Epithelial cell of prostate (primary cell): ENCODE measurements at regions not wholly inside any gene's neighbourhood (a gene's known extent, or its start where the extent isn't known, plus 50 kb on each side); places are given as distances from the start of the nearest gene placed in this dataset.
"Not testable (repeated sequence)": the region's sequence is repeated elsewhere in the genome, so short reads cannot be mapped to it uniquely, and the experiment has no call there.

Source experiments
- DNase-seq: peaks from one replicate; pipeline ENCODE4 v3.0.0-alpha.2; 2011; ENCODE audit warnings: low read depth, low spot score
- H3K27ac ChIP-seq: fragments of 450-650 bp; 2 replicates; pipeline ENCODE4 v1.5.1; 2017; ENCODE audit warnings: mild to moderate bottlenecking

DNA sequence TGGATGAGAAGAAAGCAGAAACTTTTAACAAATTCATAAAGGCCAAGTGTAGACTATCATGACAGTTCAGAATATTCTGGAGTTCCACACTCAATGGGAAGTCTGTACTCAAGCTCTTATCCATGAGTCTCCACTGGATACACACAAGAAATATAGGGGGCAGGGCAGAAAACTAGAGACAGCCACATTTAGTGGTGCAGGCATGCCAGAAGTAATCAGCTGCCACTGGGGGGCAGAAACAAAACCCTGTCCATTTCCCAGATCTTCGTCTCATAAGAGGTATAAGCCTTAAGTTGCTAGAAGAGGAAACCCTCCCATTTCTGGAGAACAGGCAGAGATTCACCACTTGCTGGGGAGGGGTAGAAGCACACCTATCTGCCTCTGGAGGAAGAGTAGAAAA lies 166.8 kb upstream of the GALNT2 start:
- DNase-seq = no peak
- H3K27ac ChIP-seq = no peak overlapping the region

DNA sequence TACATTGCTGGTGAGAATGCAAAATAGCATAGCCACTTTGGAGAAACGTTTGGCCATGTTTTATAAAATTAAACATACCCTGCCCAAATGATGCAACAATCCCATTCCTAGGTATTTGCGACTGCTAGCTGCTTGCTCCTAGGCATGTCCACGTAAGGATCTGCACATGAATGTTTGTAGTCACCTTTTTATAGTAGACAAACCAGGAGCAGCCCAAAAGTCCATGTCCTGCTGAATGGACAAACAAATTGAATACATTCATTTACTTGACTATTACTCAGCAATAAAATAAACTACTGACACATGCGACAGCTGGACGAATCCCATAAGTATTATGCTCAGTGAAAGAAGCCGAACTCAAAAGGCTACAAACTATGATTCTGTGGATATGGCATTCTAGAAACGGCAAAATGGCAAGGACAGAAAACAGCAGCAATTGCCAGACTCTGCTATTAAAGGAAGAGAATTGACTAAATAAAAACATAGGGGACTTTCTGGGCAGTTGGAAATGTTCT lies 161.9 kb upstream of the GALNT2 start:
- H3K27ac ChIP-seq = no peak overlapping the region
- no peak for DNase-seq

DNA sequence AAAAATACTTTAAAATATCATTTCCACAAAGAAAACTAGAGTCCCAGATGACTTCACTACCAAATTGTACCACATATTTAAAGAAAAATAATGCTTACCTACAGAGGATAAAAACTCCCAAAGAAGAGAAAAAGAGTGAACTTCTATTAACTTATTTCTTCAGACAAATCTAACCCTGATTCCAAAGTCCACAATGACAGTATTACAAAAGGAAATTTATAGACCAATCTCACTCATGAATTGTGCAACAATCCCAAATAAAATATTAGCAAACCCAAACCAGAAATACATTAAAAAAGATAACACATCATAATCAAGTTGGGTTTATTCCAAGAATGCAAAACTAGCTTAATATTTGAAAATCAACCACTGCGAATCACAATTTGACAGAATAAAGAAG lies 161.4 kb upstream of the GALNT2 start:
- no peak overlapping the region for H3K27ac ChIP-seq
- no peak for DNase-seq

DNA sequence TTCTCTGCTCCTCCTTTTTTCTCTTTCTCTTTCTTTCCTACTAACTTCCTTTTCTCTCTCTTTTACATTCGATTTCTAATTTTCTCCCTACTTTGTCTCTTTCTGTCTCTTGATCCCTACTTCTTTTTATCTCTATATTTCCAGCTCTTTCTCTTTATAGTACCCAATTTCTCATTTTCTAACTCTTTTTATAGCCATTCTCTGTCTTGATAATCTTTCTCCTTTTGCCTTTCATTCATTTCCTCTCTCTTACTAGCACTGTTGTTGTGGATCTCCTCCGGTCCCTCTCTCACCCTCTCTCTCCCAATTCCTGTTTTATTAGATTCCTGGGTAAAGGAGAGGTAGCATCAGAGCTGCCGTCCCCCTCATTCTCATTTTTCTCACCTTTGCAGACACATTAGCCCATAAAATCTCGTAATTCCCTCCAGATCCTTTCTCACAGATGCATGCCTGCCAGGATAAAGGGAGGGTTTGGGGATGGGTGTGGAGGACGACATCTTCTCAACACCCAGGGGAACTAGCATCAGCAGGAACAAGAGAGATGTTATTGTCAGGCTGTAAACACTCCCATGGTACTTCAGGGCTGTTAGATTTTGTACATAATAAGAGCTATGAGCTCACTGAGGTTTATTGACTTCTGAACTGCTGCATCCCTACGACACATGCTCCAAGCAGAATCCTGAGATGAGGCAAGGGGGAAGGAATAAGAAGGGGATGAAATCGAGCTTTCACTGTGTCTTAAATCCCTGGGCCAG lies 159.0 kb upstream of the GALNT2 start:
- no peak for DNase-seq
- H3K27ac ChIP-seq = no peak overlapping the region

DNA sequence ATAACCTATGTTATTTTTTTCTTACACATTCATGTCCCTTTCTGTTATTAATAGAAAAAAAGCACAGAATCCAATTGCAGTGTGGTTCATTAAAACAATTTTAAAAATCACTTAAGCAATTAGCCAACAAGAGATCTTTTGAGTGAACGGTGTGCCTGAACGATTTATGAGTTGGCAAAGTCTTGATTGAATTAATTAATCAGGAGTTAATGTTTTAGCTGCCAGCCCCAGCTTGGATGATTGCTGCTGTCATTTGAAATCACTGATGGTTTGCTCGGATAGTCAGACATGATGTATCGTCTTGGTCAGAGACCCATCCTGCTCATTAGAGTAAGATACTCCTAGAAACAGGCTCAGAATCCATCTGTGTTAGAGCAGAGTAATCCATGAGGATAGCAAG lies 158.3 kb upstream of the GALNT2 start:
- DNase-seq = no peak

DNA sequence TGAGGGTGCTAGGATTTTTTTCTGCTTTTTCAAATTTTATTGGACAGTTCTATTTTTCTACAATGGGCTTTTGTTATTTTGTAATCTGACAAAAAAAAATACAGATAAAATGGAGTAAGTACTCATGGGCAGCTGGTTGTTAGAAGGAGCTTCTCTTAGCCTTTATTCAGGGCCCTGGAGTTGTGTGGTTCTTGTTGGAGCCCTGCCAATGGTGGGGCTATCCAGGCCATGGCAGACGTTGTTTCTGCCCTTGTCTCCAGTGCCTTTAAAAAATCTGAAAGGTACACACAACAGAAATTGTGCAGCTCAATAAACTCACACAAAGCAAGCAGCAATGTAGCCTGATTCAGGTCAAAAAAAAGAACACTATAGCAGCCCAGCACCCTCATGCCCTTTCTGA lies 153.5 kb upstream of the GALNT2 start:
- DNase-seq = no peak
- H3K27ac ChIP-seq = no peak overlapping the region

More for the DNA sequence above, 158.3 kb upstream of the GALNT2 start:
- H3K27ac ChIP-seq = no peak overlapping the region

DNA sequence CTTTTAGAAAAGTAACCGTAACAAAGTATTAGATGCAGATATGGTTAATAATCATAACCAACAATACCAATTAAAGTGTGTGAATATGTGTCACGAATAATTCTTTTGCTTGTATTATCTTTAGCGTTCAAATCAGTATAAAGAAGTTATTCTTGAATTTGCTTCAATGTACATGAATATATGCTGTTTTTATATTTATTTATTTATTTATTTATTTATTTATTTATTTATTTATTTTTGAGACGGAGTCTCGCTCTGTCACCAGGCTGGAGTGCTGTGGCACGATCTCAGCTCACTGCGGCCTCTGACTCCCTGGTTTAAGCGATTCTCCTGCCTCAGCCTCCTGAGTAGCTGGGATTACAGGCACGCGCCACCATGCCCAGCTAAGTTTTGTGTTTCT lies 147.6 kb upstream of the GALNT2 start:
- H3K27ac ChIP-seq, DNase-seq: not testable (repeated sequence)

DNA sequence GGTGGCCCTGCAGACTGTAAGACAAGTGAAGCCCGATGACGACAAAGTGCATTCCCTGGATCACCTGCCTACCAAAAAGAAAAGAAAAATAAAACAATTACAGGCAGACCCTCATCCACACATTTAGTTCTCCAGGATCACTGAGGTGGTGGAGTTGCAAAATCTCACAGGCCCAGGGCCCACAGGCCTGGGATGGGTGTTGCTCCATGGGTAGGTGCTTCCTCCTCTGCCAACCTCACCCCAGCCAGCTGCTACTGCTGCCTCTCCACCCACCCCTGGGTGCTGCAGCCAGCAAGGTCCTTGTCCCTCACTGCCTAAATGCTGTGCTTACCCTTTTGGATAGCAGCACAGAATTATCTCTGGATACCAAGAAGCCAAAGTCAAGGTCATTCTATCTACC lies 146.4 kb upstream of the GALNT2 start:
- no peak for DNase-seq
- no peak overlapping the region for H3K27ac ChIP-seq

DNA sequence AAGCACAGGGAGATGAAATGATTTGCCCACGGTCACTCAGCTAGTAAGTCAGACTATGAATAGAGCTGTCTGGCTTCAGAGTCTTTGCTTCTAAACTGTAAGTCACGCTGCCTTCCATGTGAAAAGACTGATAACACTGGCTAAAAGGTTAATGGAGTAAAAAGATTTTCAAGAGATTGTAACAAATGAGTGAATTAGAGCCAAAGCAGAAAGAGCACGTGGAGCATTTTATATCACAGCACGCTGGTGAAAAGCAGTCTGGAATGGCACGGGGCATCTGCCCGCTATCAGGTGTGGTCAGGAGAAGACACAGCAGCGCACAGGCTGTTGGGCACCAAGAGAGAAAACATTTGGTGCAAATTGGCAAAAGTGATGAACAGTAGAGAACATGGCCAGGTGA lies 144.8 kb upstream of the GALNT2 start:
- no peak overlapping the region for H3K27ac ChIP-seq
- no peak for DNase-seq

DNA sequence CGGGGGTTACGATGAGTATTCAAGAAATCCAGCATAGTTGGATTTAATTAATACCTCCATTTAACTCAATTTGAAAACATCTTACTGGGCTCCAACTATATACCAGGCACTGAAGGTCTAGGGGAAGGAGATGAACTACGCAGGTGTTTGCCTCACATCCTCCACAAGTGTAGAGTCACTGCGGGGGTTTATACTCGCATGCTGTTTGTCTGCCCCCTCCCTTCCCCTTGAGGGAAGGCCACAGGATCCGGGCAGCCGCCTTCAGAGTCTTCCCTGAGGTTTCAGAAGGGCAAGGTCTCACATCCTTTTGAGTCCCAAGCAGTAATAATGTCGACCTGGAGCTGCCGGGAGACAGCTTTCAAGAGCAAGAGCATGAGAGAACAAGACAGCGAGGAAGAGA lies 142.4 kb upstream of the GALNT2 start:
- no peak overlapping the region for H3K27ac ChIP-seq
- DNase-seq = no peak

DNA sequence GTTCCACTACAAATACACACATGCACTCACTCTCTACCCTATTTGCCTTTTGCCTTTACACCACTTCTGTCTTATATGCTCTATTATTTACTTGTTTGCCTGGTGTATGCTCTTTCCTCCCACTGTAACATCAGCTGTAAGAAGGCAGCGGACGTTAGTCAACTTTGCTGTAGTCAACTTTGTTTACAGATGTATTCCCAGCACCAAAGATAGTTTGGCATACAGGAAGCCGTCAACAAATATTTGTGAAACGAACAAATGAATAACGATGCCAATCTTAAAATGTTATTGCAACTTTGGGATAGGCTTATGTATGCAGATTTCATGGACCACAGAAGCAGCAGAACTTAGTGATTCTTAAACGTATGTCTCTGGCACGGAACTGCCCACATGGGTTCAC lies 138.3 kb upstream of the GALNT2 start:
- no peak for DNase-seq
- H3K27ac ChIP-seq = no peak overlapping the region

DNA sequence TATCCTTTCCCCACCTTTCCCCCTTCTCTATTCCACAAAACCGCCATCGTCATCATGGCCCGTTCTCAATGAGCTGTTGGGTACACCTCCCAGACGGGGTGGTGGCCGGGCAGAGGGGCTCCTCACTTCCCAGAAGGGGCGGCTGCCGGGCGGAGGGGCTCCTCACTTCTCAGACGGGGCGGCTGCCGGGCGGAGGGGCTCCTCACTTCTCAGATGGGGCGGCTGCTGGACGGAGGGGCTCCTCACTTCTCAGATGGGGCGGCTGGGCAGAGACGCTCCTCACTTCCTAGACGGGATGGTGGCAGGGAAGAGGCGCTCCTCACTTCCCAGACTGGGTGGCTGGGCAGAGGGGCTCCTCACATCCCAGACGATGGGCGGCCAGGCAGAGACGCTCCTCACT lies 135.3 kb upstream of the GALNT2 start:
- H3K27ac ChIP-seq, DNase-seq: not testable (repeated sequence)

DNA sequence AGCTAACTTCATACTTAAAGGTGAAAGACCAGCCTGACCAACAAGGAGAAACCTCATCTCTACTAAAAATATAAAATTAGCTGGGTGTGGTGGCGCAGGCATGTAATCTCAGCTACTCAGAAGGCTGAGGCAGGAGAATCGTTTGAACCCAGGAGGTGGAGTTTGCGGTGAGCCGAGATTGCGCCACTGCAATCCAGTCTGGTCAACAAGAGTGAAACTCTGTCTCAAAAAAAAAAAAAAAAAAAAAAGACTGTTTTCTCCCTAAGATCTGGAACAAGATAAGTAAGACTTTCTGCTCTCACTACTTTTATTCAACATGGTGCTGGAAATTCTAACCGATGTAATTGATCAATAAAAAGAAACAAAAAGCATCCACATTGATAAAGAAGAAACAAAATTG lies 131.9 kb upstream of the GALNT2 start:
- not testable (repeated sequence) for DNase-seq, H3K27ac ChIP-seq

DNA sequence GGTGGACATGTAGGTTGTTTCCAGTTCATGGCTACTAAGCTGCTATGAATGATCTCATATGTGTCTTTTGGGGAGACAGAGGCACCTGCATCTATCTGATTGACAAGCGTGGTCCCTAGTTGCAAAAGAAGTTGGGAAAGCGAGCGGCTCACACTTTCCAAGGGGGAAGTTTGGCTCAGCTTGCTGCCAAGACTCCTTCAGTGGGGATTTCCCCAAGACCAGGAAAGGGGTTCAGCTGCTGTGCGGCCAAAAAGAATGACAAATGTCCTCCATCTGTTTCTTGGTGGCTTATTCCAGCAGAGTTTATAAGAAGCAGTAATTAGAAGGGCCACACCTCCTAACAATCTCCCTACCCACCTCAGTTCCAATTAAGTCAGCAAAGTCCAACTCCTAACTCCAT lies 128.5 kb upstream of the GALNT2 start:
- no peak for DNase-seq

DNA sequence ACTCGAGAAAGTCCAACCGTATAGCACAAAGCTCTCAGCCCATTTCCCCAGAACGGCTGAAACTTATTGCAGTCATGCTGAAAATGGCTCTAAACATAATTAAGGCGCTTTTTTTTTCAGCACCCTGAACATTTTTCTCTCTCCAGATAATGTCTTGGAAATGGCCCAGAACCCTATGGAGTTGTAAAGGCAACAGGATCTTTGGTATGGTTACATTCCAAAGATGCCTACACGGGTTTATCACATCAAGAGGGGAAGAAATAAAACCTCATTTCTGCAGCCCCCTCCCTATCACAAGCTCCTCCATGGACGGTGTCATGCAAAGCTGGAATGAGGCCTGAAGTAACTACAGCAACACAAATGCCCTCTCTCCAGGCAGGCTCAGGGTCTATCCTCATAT lies 126.4 kb upstream of the GALNT2 start:
- no peak overlapping the region for H3K27ac ChIP-seq
- no peak for DNase-seq

More for the DNA sequence above, 128.5 kb upstream of the GALNT2 start:
- H3K27ac ChIP-seq = no peak overlapping the region

DNA sequence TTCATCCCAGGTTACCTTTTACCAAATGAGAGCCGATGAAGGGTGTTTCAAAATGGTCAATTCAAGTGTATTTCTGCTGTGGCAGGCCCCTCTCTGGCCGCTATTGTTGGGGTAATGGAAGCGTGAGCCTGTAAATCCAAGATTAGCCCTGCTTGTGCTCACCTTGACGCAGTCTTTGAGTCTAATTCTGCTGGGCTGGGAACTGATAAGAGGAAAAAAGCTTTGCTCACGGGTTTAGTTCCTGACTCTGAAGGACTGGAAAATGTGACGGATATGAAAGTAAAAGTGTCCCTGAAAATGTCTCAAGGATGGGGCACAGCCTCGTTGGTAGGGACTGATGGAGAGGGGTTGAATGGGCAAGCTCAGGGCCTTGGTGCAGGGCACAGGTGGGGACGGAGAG lies 125.9 kb upstream of the GALNT2 start:
- DNase-seq = no peak
- H3K27ac ChIP-seq = no peak overlapping the region

DNA sequence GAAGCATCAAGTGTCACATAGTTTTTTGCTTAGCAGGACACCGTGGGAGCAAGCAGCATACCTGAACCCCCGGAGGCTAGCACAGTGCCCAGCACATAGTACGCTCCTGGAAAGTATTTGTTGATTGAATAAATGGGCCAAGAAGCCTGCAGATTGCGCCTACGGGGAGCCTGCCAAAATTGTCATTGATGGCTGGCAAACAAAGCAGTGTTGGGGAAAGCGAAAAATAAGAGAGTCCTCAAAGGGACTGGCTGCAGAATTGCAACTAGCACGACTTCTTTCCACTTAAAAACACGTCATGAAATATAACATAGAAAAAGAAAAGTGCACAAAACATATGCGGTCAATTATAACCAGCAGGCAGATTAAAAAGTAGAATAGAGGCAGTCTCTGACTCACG lies 125.2 kb upstream of the GALNT2 start:
- H3K27ac ChIP-seq = no peak overlapping the region
- DNase-seq = no peak

DNA sequence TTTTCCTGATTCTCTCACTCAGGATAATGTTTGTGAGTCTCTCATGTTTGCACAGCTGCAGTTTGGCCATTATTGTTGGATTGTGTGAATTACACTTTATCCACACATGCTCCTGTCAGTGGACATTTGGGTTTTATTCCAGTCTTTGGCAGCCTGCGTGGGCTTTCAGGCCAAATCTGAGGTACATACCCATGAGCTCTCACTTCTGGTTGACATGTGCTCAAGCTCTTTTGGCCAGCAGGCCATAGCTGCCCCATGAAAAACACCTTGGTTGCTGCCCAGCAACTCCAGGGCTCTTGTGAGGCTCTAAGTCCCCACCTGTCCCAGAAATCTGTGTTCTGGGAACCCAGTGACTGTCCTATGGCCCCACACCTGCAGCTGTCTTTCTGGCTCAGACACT lies 124.5 kb upstream of the GALNT2 start:
- no peak for DNase-seq
- H3K27ac ChIP-seq = no peak overlapping the region

DNA sequence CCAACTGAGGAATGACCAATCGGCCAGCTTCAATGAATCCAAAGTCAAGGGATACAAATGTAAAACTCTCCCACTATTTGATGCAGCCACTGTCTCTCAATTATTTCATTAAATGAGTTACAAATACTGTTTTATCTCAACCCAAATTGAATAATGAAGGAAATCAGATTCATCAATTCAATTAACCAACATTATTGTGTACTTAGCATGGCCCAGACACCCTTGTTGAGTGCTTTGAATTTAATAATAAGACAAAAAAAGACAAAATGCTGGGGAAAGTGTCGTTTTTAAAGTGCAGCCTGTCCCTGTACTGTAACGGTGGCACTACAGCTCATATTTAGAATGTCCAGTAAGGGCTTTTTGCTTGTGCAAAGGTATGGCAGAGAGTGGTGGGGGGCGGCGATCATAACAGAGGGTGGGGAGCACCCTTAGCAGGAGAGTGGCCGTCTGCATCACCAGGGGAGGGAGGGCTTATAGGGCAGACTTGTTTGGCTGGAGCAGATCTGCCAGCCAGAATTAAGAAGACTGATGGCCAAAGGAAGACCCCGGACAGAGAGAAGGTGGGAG lies 123.8 kb upstream of the GALNT2 start:
- no peak overlapping the region for H3K27ac ChIP-seq
- DNase-seq = no peak

DNA sequence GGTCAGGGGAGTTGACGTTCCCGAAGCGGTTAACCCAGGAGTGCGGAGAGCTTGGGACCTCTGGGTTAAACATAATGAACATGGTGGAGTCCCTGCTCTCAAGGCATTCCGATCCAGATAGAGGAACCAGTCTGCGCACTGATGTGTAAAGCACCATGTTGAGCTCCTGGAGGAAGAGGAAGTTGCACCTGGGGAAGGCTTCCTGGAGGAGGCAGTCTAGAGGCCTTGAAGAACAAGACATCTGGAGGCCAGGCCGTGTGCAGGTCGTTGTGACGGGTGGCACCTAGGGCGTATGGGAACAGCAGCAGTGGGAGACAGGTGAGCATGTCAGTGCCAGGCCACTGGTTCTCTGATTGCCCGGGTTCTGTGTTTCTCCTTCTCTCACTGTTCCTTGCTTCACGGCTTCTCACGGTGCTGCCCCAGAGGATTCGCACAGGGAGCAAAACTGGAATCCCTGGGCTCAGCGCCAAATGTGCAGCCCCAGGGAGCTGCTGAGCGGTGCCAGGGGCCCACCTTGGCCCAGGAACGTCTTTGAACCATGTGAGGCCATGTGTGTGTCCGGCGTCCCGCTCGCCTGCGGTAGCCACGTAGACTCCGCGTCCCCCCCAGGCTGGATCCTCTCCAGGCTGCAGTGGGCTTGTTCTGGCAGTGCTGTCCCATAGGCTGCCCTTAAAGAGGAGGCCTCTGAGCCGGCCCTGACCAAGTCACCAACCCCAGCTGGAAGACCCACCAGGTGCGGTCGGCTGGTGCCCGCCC lies 122.9 kb upstream of the GALNT2 start:
- no peak overlapping the region for H3K27ac ChIP-seq
- no peak for DNase-seq

DNA sequence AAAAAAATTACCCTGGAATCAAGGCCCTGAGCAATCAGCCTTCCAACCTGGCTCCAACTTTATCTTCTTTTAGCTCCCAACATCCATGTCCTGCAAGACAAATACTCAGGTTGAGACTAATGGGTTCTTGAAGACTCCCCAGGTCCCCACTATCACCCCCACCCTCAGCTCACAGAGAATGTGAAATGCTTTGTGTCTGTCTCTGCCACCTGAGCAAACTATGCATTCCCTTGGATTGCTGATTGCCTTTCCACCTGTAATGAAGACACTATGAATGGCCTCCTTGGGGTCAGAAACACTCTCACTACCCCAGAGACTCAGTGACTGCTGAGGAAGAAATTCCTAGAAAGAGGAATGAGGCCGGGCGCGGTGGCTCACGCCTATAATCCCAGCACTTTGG lies 121.2 kb upstream of the GALNT2 start:
- H3K27ac ChIP-seq = no peak overlapping the region

More for the DNA sequence above, 121.2 kb upstream of the GALNT2 start:
- DNase-seq = no peak
